Natural killer cell (primary cell): ENCODE measurements at regions not wholly inside any gene's neighbourhood (a gene's known extent, or its start where the extent isn't known, plus 50 kb on each side); places are given as distances from the start of the nearest gene placed in this dataset.

Experiments
- ATAC-seq, 3 donors: fragments of 150-1000 bp in 2 of 3; fragments of 200-7000 bp in 1 of 3; cut with Tn5 transposase; 1 replicate in 1 of 3; 2 replicates in 2 of 3; pipeline ENCODE4 v1.10.0; 2021; ENCODE audit warnings: mild to moderate bottlenecking in 2 of 3, moderate library complexity in 2 of 3
- DNase-seq, 2 donors: peaks; one replicate each; pipeline versions ENCODE4 v3.0.0 to v3.0.0-alpha.2; 2013 to 2021; ENCODE audit warnings: mixed read lengths in 1 of 2
- H3K27ac ChIP-seq: one replicate; pipeline ENCODE4 v1.5.1; 2013; ENCODE audit warnings: mild to moderate bottlenecking, low read length
- H3K27me3 ChIP-seq: one replicate; pipeline ENCODE4 v1.6.1; 2013; ENCODE audit warnings: low read length; ENCODE audit not compliant: control insufficient read depth, insufficient read depth
- H3K36me3 ChIP-seq: one replicate; pipeline ENCODE4 v1.6.1; 2013; ENCODE audit warnings: low read length; ENCODE audit not compliant: control insufficient read depth, insufficient read depth
- H3K4me1 ChIP-seq: one replicate; pipeline ENCODE4 v1.6.1; 2013; ENCODE audit warnings: low read length; ENCODE audit not compliant: control insufficient read depth, insufficient read depth
- H3K4me3 ChIP-seq: one replicate; pipeline ENCODE4 v1.5.1; 2013; ENCODE audit warnings: low read length
- H3K9me3 ChIP-seq: one replicate; pipeline ENCODE4 v1.6.1; 2013; ENCODE audit warnings: low read length; ENCODE audit not compliant: control insufficient read depth, insufficient read depth
- H3K27ac Mint-ChIP-seq, 2 donors: one replicate each; pipeline ENCODE4 v1.8.0; 2022; ENCODE audit warnings: mild to moderate bottlenecking in 2 of 2, mixed read lengths in 2 of 2, moderate library complexity in 1 of 2
- H3K27me3 Mint-ChIP-seq, 2 donors: one replicate each; pipeline ENCODE4 v1.8.0; 2022; ENCODE audit warnings: low read depth in 2 of 2, mixed read lengths in 2 of 2
- H3K36me3 Mint-ChIP-seq: one replicate; pipeline ENCODE4 v1.8.0; 2022; ENCODE audit warnings: mixed read lengths
- H3K4me1 Mint-ChIP-seq, 2 donors: one replicate each; pipeline ENCODE4 v1.8.0; 2022; ENCODE audit warnings: mixed read lengths in 2 of 2
- H3K4me3 Mint-ChIP-seq: one replicate; pipeline ENCODE4 v1.8.0; 2022; ENCODE audit warnings: mild to moderate bottlenecking, moderate library complexity, mixed read lengths
- H3K9me3 Mint-ChIP-seq, 2 donors: one replicate each; pipeline ENCODE4 v1.8.0; 2022; ENCODE audit warnings: mixed read lengths in 2 of 2
- WGBS: methylation state at CpG from one replicate; pipeline ENCODE4 v1.1.7; 2013; ENCODE audit warnings: missing lambda C conversion rate; ENCODE audit not compliant: insufficient coverage; 5-methylcytosine and 5-hydroxymethylcytosine counted together
- intact Hi-C: fragments of 100-400 bp; cut with micrococcal nuclease; formaldehyde crosslinking; loops from one replicate; pipeline ENCODE4 v1.14.2; 2022
- TF ChIP-seq, protein P1 (sequence below): fragments of 200-600 bp; IDR thresholded peaks from one replicate; pipeline ENCODE4 v1.8.0; 2022; ENCODE audit warnings: antibody characterized with exemption

DNA sequence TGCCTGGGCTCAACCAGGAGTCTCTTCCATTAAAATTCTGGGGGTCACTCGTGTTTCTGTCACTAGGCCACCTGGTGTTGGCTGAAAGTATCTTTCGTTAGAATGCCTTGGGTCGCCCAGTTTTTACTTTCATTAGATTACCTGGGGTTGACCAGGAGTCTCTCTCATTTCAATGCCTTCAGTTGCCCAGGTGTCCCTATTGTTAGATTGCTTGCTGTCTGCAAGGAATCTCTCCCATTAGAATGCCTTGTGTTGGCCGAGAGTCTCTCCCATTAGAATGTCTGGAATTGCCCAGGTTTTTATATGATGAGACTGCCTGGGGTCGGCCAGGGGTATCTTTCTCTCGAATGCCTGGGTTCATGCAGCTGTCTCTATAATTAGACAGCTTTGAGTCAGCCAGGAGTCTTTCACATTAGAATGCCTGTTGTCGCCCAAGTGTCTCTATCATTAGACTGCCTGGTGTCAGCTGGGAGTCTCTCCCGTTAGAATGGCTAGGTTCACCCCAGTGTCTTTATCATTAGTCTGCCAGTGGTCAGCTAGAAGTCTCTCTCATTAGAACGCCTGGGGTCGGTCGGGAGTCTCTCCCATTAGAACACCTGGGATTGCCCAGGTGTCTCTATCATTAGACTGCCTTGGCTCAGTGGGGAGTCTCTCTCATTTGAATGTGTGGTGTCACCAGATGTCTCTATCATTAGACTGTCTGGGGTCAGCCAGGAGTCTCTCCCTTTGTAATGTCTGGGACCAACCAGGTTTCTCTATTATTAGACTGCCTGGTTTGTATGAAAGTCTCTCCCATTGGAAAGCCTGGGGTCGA lies 1446.8 kb downstream of the UQCRFS1 start:
- DNase-seq = no peak
- ATAC-seq = no peak
- H3K36me3 ChIP-seq = no peaks in the 10 kb centered on the region
- intact Hi-C loops = no loop called here
- H3K36me3 Mint-ChIP-seq = peaks cover 22% of the 10 kb centered on the region
- H3K27me3 Mint-ChIP-seq = no peaks in the 10 kb centered on the region
- H3K27ac ChIP-seq = no peak overlapping the region
- no peak overlapping the region for H3K4me3 ChIP-seq
- peaks cover 9 to 38% of the 10 kb centered on the region in 2 donors for H3K9me3 Mint-ChIP-seq
- no peaks in the 10 kb centered on the region for H3K27me3 ChIP-seq
- H3K27ac Mint-ChIP-seq = no peak overlapping the region
- peaks cover 97% of the 10 kb centered on the region for H3K9me3 ChIP-seq
- H3K4me1 ChIP-seq = no peaks in the 10 kb centered on the region
- TF ChIP-seq, protein P1, sequence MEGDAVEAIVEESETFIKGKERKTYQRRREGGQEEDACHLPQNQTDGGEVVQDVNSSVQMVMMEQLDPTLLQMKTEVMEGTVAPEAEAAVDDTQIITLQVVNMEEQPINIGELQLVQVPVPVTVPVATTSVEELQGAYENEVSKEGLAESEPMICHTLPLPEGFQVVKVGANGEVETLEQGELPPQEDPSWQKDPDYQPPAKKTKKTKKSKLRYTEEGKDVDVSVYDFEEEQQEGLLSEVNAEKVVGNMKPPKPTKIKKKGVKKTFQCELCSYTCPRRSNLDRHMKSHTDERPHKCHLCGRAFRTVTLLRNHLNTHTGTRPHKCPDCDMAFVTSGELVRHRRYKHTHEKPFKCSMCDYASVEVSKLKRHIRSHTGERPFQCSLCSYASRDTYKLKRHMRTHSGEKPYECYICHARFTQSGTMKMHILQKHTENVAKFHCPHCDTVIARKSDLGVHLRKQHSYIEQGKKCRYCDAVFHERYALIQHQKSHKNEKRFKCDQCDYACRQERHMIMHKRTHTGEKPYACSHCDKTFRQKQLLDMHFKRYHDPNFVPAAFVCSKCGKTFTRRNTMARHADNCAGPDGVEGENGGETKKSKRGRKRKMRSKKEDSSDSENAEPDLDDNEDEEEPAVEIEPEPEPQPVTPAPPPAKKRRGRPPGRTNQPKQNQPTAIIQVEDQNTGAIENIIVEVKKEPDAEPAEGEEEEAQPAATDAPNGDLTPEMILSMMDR = no peak
- WGBS = 91% methylated on average over 12 of the region's 12 CpGs
- no peaks in the 10 kb centered on the region for H3K4me1 Mint-ChIP-seq
- no peak overlapping the region for H3K4me3 Mint-ChIP-seq

DNA sequence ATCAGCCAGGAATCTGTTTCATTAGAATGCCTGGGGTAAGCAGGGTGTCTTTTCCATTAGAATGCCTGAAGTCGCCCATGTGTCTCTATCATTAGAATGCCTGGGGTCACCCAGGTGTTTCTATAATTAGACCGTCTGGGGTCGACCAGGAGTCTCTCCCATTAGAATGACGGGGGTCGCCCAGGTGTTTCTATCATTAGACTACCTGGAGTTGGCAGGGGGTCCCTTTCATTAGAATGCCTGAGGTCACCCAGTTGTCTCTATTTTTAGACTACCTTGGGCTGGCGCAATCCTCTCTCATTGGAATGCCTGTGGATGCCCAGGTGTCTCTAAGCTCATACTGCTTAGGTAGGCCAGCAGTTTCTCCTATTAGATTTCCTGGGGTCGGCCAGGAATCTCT lies 1447.6 kb downstream of the UQCRFS1 start:
- ATAC-seq = no peak
- WGBS = 91% methylated on average over 7 of the region's 7 CpGs
- intact Hi-C loops = no loop called here
- peaks cover 97% of the 10 kb centered on the region for H3K9me3 ChIP-seq
- Mint-ChIP-seq H3K27me3 (no peaks in the 10 kb centered on the region), H3K9me3 (peaks cover 9 to 38% of the 10 kb centered on the region in 2 donors), H3K36me3 (peaks cover 27% of the 10 kb centered on the region), H3K4me3 (no peak overlapping the region), H3K4me1 (no peaks in the 10 kb centered on the region), H3K27ac (no peak overlapping the region)
- TF ChIP-seq, protein P1 = no peak
- no peaks in the 10 kb centered on the region for H3K36me3 ChIP-seq
- no peaks in the 10 kb centered on the region for H3K4me1 ChIP-seq
- no peak for DNase-seq
- H3K27ac ChIP-seq = no peak overlapping the region
- H3K4me3 ChIP-seq = no peak overlapping the region
- H3K27me3 ChIP-seq = no peaks in the 10 kb centered on the region

DNA sequence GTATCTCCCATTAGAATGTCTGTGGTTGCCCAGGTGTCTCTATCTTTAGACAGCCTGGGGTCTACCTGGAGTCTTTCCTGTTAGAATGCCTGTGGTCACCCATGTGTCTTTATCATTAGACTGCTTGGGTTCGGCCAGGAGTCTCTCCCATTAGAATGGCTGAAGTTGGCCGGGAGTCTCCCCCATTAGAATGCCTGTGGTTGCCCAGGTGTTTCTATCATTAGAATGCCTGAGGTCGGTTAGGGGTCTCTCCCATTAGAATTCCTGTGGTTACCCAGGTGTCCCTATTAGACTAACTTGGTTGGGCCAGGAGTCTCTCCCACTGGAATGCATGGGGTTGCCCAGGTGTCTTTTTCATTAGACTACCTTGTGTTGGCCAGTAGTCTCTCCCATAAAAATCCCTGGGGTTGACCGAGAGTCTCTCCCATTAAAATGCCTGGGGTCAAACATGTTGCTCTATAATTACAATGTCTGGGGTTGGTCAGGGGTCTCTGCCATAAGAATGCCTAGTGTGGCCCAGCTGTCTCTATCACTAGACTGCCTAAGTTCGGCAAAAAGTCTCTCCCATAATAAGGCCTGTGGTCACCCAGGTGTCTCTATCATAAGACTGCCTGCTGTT lies 1448.7 kb downstream of the UQCRFS1 start:
- no peaks in the 10 kb centered on the region for H3K4me1 ChIP-seq
- peaks cover 33% of the 10 kb centered on the region for H3K36me3 Mint-ChIP-seq
- H3K4me1 Mint-ChIP-seq = no peaks in the 10 kb centered on the region
- peaks cover 9 to 31% of the 10 kb centered on the region in 2 donors for H3K9me3 Mint-ChIP-seq
- 94% methylated on average over 5 of the region's 5 CpGs for WGBS
- intact Hi-C loops = no loop called here
- H3K4me3 ChIP-seq = no peak overlapping the region
- H3K36me3 ChIP-seq = no peaks in the 10 kb centered on the region
- TF ChIP-seq, protein P1 = no peak
- no peaks in the 10 kb centered on the region for H3K27me3 Mint-ChIP-seq
- H3K4me3 Mint-ChIP-seq = no peak overlapping the region
- no peak for ATAC-seq
- no peaks in the 10 kb centered on the region for H3K27me3 ChIP-seq
- H3K27ac ChIP-seq = no peak overlapping the region
- no peak for DNase-seq
- peaks cover 96% of the 10 kb centered on the region for H3K9me3 ChIP-seq
- H3K27ac Mint-ChIP-seq = no peak overlapping the region
